ENCODE measurements at regions not wholly inside any gene's neighbourhood (a gene's known extent, or its start where the extent isn't known, plus 50 kb on each side); places are given as distances from the start of the nearest gene placed in this dataset.

DNA sequence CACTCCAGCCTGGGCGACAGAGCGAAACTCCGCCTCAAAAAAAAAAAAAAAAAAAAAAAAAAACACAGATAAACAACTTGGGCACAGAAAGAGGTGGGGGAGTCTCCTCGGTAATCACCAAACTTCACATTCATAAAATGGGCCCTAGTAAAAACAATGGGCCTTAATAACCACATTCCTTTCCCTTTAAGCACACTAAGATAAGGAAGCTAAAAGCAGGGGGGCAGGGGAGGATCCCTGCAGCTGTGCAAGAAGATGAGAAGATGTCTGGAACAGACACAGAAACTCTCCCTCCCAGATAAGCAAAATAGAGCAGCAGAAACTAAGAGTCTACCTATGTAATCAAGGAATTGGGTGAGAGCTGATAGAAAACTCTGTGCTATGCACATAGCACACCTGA is 111.2 kb upstream of the FAM174A start:
- no peak for DNase-seq (ENCODE audit: low read depth)
- no peak for TF ChIP-seq CTCF (IDR thresholded peaks at IDR 0.05; ENCODE audit: insufficient read depth, low read depth, low read length, missing control alignments)
- H3K4me3 ChIP-seq (ENCODE audit: low read depth, low read length): no peak overlapping the region

DNA sequence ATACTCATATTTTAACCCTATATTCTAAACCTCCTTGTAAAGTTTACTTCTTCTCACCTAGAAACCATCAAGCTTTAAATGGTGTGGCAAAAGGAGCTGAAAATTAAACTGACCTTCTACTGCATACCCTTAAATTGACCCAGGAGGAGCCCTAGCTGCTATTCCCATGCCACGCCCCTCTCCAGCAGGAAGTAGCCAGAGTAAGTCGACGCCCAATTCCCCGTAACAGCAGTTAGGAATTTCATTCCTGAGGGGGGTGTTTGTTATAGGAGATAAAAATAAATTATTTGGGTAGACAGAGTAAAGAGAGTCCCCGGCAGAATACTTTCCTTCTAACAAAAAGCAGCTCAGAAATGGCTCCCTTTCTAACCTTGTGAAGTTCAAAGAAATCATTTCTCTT is 111.8 kb upstream of the FAM174A start:
- no peak for TF ChIP-seq CTCF (IDR thresholded peaks at IDR 0.05; ENCODE audit: insufficient read depth, low read depth, low read length, missing control alignments)
- DNase-seq (ENCODE audit: low read depth): no peak
- no peak overlapping the region for H3K4me3 ChIP-seq (ENCODE audit: low read depth, low read length)

DNA sequence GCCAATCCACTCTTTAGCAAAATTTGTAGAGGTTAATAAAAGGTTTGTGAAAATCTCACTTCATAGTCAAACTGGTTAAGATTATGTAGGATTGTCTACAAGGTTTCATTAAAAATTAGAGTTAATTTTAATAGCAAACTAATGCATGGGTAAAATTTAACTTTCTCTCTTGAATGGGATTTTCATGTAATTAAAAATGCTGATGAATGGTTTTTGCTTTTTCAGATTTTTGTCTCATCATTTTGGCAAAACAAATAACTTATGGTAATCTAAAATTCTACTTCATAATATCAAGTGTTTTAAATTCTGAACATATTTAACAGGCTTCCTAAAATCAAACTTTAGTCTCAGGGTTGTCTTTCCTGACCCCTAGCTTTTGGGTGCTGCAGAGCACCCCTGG is 113.8 kb upstream of the FAM174A start:
- TF ChIP-seq CTCF (IDR thresholded peaks at IDR 0.05; ENCODE audit: insufficient read depth, low read depth, low read length, missing control alignments): no peak
- no peak for DNase-seq (ENCODE audit: low read depth)
- H3K4me3 ChIP-seq (ENCODE audit: low read depth, low read length): no peak overlapping the region

- no peak for TF ChIP-seq CTCF (IDR thresholded peaks at IDR 0.05; ENCODE audit: insufficient read depth, low read depth, low read length, missing control alignments)
- DNase-seq (ENCODE audit: low read depth): no peak
- no peak overlapping the region for H3K4me3 ChIP-seq (ENCODE audit: low read depth, low read length)
These were observed 116.9 kb upstream of the FAM174A start for GRCh38 chr5:100418231-100418630.

DNA sequence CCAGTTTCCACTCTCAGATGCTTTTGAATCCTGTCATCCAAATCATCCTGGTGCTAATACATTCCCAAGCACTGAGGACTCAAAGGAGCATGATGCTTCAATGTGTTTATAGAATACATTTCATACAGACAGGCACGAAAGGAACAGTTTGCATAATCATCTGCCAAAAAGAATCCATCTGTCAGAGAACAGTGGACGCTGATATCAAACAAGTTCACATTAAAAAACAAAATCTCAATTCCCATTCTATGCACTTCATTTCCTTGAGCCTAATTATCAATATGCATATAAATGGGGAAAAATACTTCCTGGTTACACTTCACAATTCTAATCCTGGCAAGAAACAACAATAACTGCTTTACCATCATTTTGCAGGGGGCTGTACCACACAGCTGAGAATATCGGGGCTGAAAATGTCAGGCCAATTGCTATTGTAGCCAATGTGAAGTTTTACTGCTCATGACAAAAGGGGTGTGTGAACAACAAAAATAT is 125.5 kb upstream of the FAM174A start:
- H3K4me3 ChIP-seq (ENCODE audit: low read depth, low read length): no peak overlapping the region
- no peak for TF ChIP-seq CTCF (IDR thresholded peaks at IDR 0.05; ENCODE audit: insufficient read depth, low read depth, low read length, missing control alignments)
- no peak for DNase-seq (ENCODE audit: low read depth)

- no peak overlapping the region for H3K4me3 ChIP-seq (ENCODE audit: low read depth, low read length)
- no peak for DNase-seq (ENCODE audit: low read depth)
- no peak for TF ChIP-seq CTCF (IDR thresholded peaks at IDR 0.05; ENCODE audit: insufficient read depth, low read depth, low read length, missing control alignments)
These were observed 128.1 kb upstream of the FAM174A start for GRCh38 chr5:100407053-100407452.

GRCh38 chr5:100406640-100407039 is 128.5 kb upstream of the FAM174A start:
- no peak for TF ChIP-seq CTCF (IDR thresholded peaks at IDR 0.05; ENCODE audit: insufficient read depth, low read depth, low read length, missing control alignments)
- DNase-seq (ENCODE audit: low read depth): no peak
- no peak overlapping the region for H3K4me3 ChIP-seq (ENCODE audit: low read depth, low read length)
